GM12874 (cell line): ENCODE measurements at regions not wholly inside any gene's neighbourhood (a gene's known extent, or its start where the extent isn't known, plus 50 kb on each side); places are given as distances from the start of the nearest gene placed in this dataset.

Experiments
- CTCF ChIP-seq: IDR thresholded peaks from 2 replicates; pipeline ENCODE4 v1.5.1; 2011; ENCODE audit warnings: low read depth, mild to moderate bottlenecking, control low read depth, low read length, moderate library complexity; ENCODE audit not compliant: insufficient read depth

DNA sequence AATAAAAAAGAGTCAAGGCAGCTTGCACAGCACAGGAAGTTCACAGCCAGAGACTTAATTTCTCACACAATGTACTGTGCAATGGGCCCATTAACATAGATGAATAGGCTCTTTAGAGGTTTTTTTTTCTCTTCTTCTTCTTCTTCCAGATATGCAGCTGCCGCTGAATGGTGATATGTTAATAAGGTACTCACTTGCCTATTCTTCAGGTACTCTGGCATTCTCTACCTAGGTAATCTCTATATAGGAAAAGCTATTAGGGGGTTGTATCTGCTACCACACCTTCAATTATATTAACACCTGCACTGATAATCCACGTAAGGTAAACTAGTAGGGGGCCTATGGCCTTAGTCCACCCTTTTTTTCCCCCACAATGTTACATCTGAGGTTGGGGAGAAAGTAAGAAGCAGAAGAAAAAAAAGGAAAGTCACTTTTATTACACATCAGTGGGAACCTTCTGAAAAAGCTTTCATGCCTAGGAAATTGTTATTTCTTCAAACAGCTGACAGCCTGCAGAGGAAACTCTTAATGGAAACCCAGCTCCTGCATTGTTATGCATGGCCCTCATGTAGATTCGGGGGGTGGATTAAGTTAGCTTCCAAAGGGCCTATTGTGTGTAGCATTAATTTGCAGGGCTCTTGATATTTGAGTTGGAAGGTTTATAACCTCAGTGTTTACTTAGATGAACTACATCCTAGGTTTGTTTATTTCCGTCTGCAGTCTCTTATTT lies 525.5 kb downstream of the ZIC1 start:
- TF ChIP-seq CTCF = no peak

DNA sequence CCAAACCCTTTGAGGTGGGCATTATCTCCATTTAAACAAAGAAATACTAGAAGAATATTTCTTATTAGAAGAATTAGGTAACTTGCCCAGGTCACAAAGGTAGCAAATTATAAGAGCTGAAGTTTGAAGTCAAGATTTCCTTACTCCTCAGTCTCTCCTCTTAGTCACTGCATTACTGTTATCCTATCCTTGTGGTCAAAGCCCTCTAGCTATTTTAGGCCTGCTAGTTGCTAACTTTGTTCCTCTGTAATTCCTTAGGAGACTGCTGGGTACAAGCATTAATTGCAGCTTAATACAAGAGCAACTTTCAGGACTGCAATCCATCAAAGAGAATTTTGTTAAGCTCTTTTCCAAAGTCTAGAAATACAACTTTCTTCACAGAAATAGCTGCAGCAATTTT lies 528.2 kb downstream of the ZIC1 start:
- no peak for TF ChIP-seq CTCF

GRCh38 chr3:147937891-147938290 lies 528.7 kb downstream of the ZIC1 start:
- TF ChIP-seq CTCF = no peak

GRCh38 chr3:147939425-147939824 lies 530.3 kb downstream of the ZIC1 start:
- TF ChIP-seq CTCF = no peak

GRCh38 chr3:147939839-147940238 lies 530.7 kb downstream of the ZIC1 start:
- TF ChIP-seq CTCF = no peak

DNA sequence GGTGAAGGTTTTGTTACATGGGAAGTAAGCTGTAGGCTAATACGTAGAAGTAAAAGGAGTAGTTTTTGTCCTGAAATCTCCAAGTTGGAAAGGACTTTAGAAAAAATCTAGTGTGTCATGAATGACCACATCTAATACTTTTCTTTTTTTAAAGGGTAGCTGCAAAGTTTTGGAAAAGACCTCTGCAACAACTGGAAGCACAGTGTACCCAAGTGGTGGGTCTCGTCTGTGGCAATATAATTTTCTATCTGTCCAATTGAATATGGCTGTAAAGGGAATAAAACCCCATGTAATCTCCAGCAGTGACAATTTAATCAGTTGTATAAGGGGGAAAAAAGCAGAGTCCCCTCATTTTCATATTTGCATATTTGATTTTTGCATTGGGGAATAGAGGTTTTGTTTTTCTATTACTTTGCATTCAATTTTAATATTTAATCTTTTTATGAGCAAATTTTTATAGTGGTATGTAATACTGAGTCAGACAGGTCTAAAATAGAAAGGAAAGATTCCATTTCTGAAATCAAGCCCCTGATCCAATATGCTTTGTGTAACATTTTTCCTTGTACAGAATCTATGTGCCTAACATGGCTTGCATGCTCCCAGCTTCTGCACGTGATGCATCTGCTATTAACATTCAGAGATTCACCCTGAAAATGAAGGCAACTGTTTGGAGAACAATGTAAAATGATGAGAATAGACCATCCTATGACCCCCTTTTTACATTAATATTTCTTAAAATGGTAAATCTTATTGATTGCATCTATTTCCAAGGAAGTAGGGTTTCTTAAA lies 531.4 kb downstream of the ZIC1 start:
- TF ChIP-seq CTCF = no peak

GRCh38 chr3:147941969-147942368 lies 532.8 kb downstream of the ZIC1 start:
- TF ChIP-seq CTCF = no peak
